H1 (cell line): ENCODE measurements at regions not wholly inside any gene's neighbourhood (a gene's known extent, or its start where the extent isn't known, plus 50 kb on each side); places are given as distances from the start of the nearest gene placed in this dataset.
A peak's percentile ranks its signal among the peaks of the same experiment; 100 is the strongest.

Experiments used
- CTCF ChIA-PET: fragments of 300-600 bp; sonication (Branson Sonifier 250); formaldehyde crosslinking; loops from one replicate; lab custom pipeline; 2021; ENCODE audit not compliant: partially characterized antibody; lab: Charles Lee
- POLR2A ChIA-PET: fragments of 300-600 bp; sonication (Branson Sonifier 250); formaldehyde crosslinking; loops from one replicate; lab custom pipeline; 2021; ENCODE audit warnings: inconsistent platforms; ENCODE audit not compliant: partially characterized antibody; lab: Charles Lee
- DNase-seq, 2 experiments: peaks; one replicate each; pipeline versions ENCODE4 v3.0.0 to v3.0.0-alpha.2; 2010 to 2022; ENCODE audit warnings: low spot score in 2 of 2, low read depth in 1 of 2, mixed read lengths in 1 of 2
- FAIRE-seq: peaks from 2 replicates; lab custom pipeline; 2011; peaks lifted over from hg19 to GRCh38; lab: Jason Lieb, UNC
- H2AFZ ChIP-seq: 2 replicates; pipeline ENCODE4 v1.8.1; 2012; ENCODE audit warnings: low read length, inconsistent platforms
- H2AK5ac ChIP-seq: 2 replicates; pipeline ENCODE4 v1.6.1; 2013; ENCODE audit warnings: low read depth, low read length
- H2BK120ac ChIP-seq: replicated peaks from 2 replicates; pipeline ENCODE3; 2013; ENCODE audit warnings: low read depth, low read length, inconsistent platforms
- H2BK12ac ChIP-seq: 2 replicates; pipeline ENCODE4 v1.6.1; 2013; ENCODE audit warnings: low read depth, low read length
- H2BK15ac ChIP-seq: 2 replicates; pipeline ENCODE4 v1.6.1; 2013; ENCODE audit warnings: low read length
- H2BK20ac ChIP-seq: 2 replicates; pipeline ENCODE4 v1.6.1; 2013; ENCODE audit warnings: low read length
- H2BK5ac ChIP-seq: 2 replicates; pipeline ENCODE4 v1.6.1; 2013; ENCODE audit warnings: low read depth, low read length
- H3K14ac ChIP-seq: 2 replicates; pipeline ENCODE4 v1.6.1; 2013; ENCODE audit warnings: inconsistent platforms; ENCODE audit not compliant: insufficient read length
- H3K18ac ChIP-seq: 2 replicates; pipeline ENCODE4 v1.6.1; 2013; ENCODE audit warnings: low read length; ENCODE audit errors: extremely low read depth
- H3K23ac ChIP-seq: 2 replicates; pipeline ENCODE4 v1.6.1; 2013; ENCODE audit warnings: inconsistent platforms; ENCODE audit not compliant: insufficient read length
- H3K23me2 ChIP-seq: 2 replicates; pipeline ENCODE4 v1.6.1; 2013; ENCODE audit warnings: low read depth, low read length
- H3K27ac ChIP-seq: 2 replicates; pipeline ENCODE4 v1.6.1; 2011; ENCODE audit warnings: low read depth, low read length, inconsistent platforms
- H3K27me3 ChIP-seq, 4 experiments: replicated peaks in 1 of 4; 1 replicate in 1 of 4; 2 replicates in 3 of 4; pipeline versions ENCODE4 v1.6.1 to v1.8.1; 2011 to 2013; ENCODE audit warnings: low read length in 3 of 4, mild to moderate bottlenecking in 3 of 4, inconsistent platforms in 2 of 4, mixed read lengths in 2 of 4, moderate library complexity in 1 of 4; ENCODE audit not compliant: control insufficient read depth in 3 of 4, insufficient read depth in 3 of 4; ENCODE audit errors: extremely low read depth in 1 of 4
- H3K36me3 ChIP-seq, 4 experiments: 2 replicates each; pipeline versions ENCODE4 v1.6.1 to v1.8.1; 2011 to 2013; ENCODE audit warnings: mild to moderate bottlenecking in 4 of 4, low read length in 3 of 4, moderate library complexity in 2 of 4, control low read depth in 1 of 4, inconsistent platforms in 1 of 4; ENCODE audit not compliant: insufficient read depth in 4 of 4, control insufficient read depth in 2 of 4
- H3K4ac ChIP-seq: replicated peaks from 2 replicates; pipeline ENCODE3; 2013; ENCODE audit warnings: low read length, low read depth, mixed read lengths, inconsistent platforms; ENCODE audit not compliant: insufficient read length
- H3K4me1 ChIP-seq, 4 experiments: replicated peaks in 1 of 4; 1 replicate in 1 of 4; 2 replicates in 3 of 4; pipeline versions ENCODE4 v1.6.1 to v1.8.1; 2011 to 2013; ENCODE audit warnings: low read length in 3 of 4, inconsistent platforms in 2 of 4, mixed read lengths in 1 of 4; ENCODE audit not compliant: insufficient read depth in 4 of 4, control insufficient read depth in 3 of 4
- H3K4me2 ChIP-seq, 2 experiments: 2 replicates each; pipeline versions ENCODE4 v1.6.1 to v1.8.1; 2011 to 2013; ENCODE audit warnings: low read depth in 2 of 2, low read length in 2 of 2, control low read depth in 1 of 2, inconsistent platforms in 1 of 2, mild to moderate bottlenecking in 1 of 2; ENCODE audit not compliant: insufficient read depth in 1 of 2
- H3K4me3 ChIP-seq, 4 experiments: fragments of 200-600, 300-600 bp in 1 of 4; sonication (generic), shearing (Covaris generic), sonication (Bioruptor Twin) in 1 of 4; 2 replicates each; pipeline versions ENCODE4 v1.5.1 to v1.8.1; 2011 to 2016; ENCODE audit warnings: low read length in 4 of 4, low read depth in 3 of 4, control low read depth in 2 of 4, inconsistent platforms in 2 of 4, mild to moderate bottlenecking in 2 of 4, mixed read lengths in 1 of 4, moderate library complexity in 1 of 4; ENCODE audit not compliant: insufficient read depth in 2 of 4; ENCODE audit errors: extremely low read depth in 1 of 4
- H3K56ac ChIP-seq: replicated peaks from 2 replicates; pipeline ENCODE3; 2013; ENCODE audit warnings: low read depth, mild to moderate bottlenecking, mixed read lengths, low read length, inconsistent platforms; ENCODE audit not compliant: insufficient read length
- H3K79me1 ChIP-seq: 2 replicates; pipeline ENCODE4 v1.6.1; 2013; ENCODE audit warnings: low read depth, low read length, control low read depth
- H3K79me2 ChIP-seq, 2 experiments: 2 replicates each; pipeline versions ENCODE4 v1.6.1 to v1.8.1; 2012 to 2013; ENCODE audit warnings: low read length in 2 of 2, mild to moderate bottlenecking in 2 of 2, inconsistent platforms in 1 of 2; ENCODE audit not compliant: insufficient read depth in 2 of 2, control insufficient read depth in 1 of 2
- H3K9ac ChIP-seq, 4 experiments: replicated peaks in 1 of 4; 1 replicate in 1 of 4; 2 replicates in 3 of 4; pipeline versions ENCODE4 v1.6.1 to v1.8.1; 2011 to 2013; ENCODE audit warnings: low read depth in 3 of 4, low read length in 3 of 4, control low read depth in 2 of 4, mild to moderate bottlenecking in 2 of 4, moderate library complexity in 2 of 4, inconsistent platforms in 1 of 4; ENCODE audit errors: extremely low read depth in 1 of 4
- H3K9me3 ChIP-seq, 2 experiments: 2 replicates each; pipeline versions ENCODE4 v1.6.1 to v1.8.1; 2012 to 2013; ENCODE audit warnings: mild to moderate bottlenecking in 2 of 2, moderate library complexity in 2 of 2, control low read depth in 1 of 2, inconsistent platforms in 1 of 2, low read depth in 1 of 2, low read length in 1 of 2, mixed read lengths in 1 of 2; ENCODE audit not compliant: insufficient read depth in 2 of 2
- H4K20me1 ChIP-seq, 2 experiments: replicated peaks in 1 of 2; 2 replicates each; pipeline versions ENCODE3 to v1.8.1; 2011 to 2013; ENCODE audit warnings: inconsistent platforms in 2 of 2, low read length in 2 of 2, mild to moderate bottlenecking in 1 of 2; ENCODE audit not compliant: insufficient read depth in 2 of 2, control insufficient read depth in 1 of 2
- H4K5ac ChIP-seq: 2 replicates; pipeline ENCODE4 v1.6.1; 2013; ENCODE audit warnings: low read length, low read depth, mixed read lengths, inconsistent platforms; ENCODE audit not compliant: insufficient read length
- H4K8ac ChIP-seq: 2 replicates; pipeline ENCODE4 v1.8.0; 2013; ENCODE audit warnings: mild to moderate bottlenecking, moderate library complexity, low read length, inconsistent platforms; ENCODE audit not compliant: insufficient read depth; ENCODE audit errors: extremely low read depth
- H4K91ac ChIP-seq: replicated peaks from 2 replicates; pipeline ENCODE3; 2013; ENCODE audit warnings: low read length, mixed read lengths, inconsistent platforms; ENCODE audit not compliant: insufficient read length
- GABPA ChIP-seq: IDR thresholded peaks from 2 replicates; pipeline ENCODE4 v1.6.1; 2011; ENCODE audit warnings: mild to moderate bottlenecking, low read length, moderate library complexity, borderline replicate concordance; ENCODE audit not compliant: insufficient read depth
- SIN3A ChIP-seq, 2 experiments: IDR thresholded peaks in 1 of 2; conservative IDR thresholded peaks in 1 of 2; 2 replicates each; pipeline ENCODE4 v1.6.1; 2011 to 2012; ENCODE audit warnings: low read length in 2 of 2, improper control_type of control experiment in 1 of 2, low read depth in 1 of 2, mild to moderate bottlenecking in 1 of 2
- WGBS, 2 experiments: shearing (Covaris generic) in 1 of 2; methylation state at CpG; one replicate each; pipeline versions ENCODE4 v1.1.6 to v1.1.7; 2013 to 2015; ENCODE audit warnings: low lambda C conversion rate in 2 of 2, mixed read lengths in 2 of 2, inconsistent platforms in 1 of 2, low coverage in 1 of 2, missing lambda C conversion rate in 1 of 2; ENCODE audit not compliant: insufficient replicate concordance in 2 of 2, insufficient coverage in 1 of 2, insufficient read length in 1 of 2; ENCODE audit errors: extremely low coverage in 1 of 2, missing lambda C conversion rate in 1 of 2; 5-methylcytosine and 5-hydroxymethylcytosine counted together

DNA sequence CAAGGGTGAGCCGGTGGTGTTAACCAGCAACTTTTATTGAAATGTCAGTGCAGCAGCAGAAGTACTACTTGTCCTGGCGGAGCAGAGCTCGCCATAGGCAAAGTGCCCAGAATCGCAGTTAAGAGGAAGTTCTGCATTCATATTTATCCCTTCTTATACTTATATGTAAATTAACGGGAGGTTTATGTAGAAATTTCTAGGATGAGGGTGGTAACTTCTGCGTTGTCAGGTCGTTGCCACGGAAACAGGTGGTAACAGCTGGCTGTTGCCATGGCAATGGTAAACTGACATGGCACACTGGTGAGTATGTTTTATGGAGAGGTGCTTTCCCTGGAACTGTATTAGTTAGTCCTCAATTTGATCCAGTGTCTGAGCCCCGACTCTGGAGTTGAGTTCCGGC is 2494.9 kb upstream of the PCDH20 start:
- TF ChIP-seq GABPA (no peak), SIN3A (conservative IDR thresholded peaks at IDR 0.05 in 1 of 2, IDR thresholded peaks at IDR 0.05 in 1 of 2; ENCODE audit: low read depth in 1 of 2, low read length in 2 of 2) (peak; percentile 93 to 97; a peak in 3 of 4 replicates)

More for the DNA sequence above, 2494.9 kb upstream of the PCDH20 start:
- Histone ChIP-seq H4K5ac (no peak overlapping the region), H3K4me2 (no peak overlapping the region), H2BK120ac (no peak overlapping the region), H2BK12ac (no peak overlapping the region), H3K56ac (no peak overlapping the region), H3K4me3 (no peak overlapping the region), H3K9ac (no peak overlapping the region), H2BK5ac (no peak overlapping the region), H3K14ac (no peak overlapping the region), H3K27ac (no peak overlapping the region), H3K23ac (no peak overlapping the region), H2BK20ac (no peak overlapping the region), H2AFZ (no peak overlapping the region), H2BK15ac (no peak overlapping the region), H3K18ac (no peak overlapping the region), H3K4ac (no peak overlapping the region), H4K8ac (no peak overlapping the region), H4K91ac (no peak overlapping the region), H4K20me1 (no peaks in the 10 kb centered on the region), H3K36me3 (no peaks in the 10 kb centered on the region), H3K23me2 (no peaks in the 10 kb centered on the region), H3K27me3 (no peaks in the 10 kb centered on the region), H3K9me3 (no peaks in the 10 kb centered on the region), H3K79me1 (no peaks in the 10 kb centered on the region), H2AK5ac (no peak overlapping the region), H3K4me1 (no peaks in the 10 kb centered on the region), H3K79me2 (no peaks in the 10 kb centered on the region)
- ChIA-PET CTCF (no interaction called here), POLR2A (no interaction called here)
- WGBS, 2 experiments, result 65% methylated on average over 10 of the region's 10 CpGs; no CpG with 5 or more reads in 1 of the 2 experiments
- FAIRE-seq, result no peak
- DNase-seq, result peak in 1 of 2 experiments; percentile 52
